ENCODE measurements at regions not wholly inside any gene's neighbourhood (a gene's known extent, or its start where the extent isn't known, plus 50 kb on each side); places are given as distances from the start of the nearest gene placed in this dataset.

GRCh38 chr10:131845505-131846239 is 55.1 kb upstream of the PPP2R2D start:
- CTCF ChIA-PET, result no interaction called here
- no peak for TF ChIP-seq CTCF (IDR thresholded peaks at IDR 0.05)
- POLR2A ChIA-PET, result no interaction called here
- H3K4me1 Mint-ChIP-seq (ENCODE audit: low read depth), result no peaks in the 10 kb centered on the region
- no peaks in the 10 kb centered on the region for H3K9me3 Mint-ChIP-seq
- H3K36me3 Mint-ChIP-seq (ENCODE audit: low read depth), result no peaks in the 10 kb centered on the region
- no peak overlapping the region for H3K4me3 Mint-ChIP-seq
- H3K27me3 Mint-ChIP-seq, result no peaks in the 10 kb centered on the region
- DNase-seq (no peak), ATAC-seq (no peak)
- H3K27ac Mint-ChIP-seq, result no peak overlapping the region
- intact Hi-C loops (cut with micrococcal nuclease), result no loop called here

- ChIA-PET POLR2A (no interaction called here), CTCF (no interaction called here)
- intact Hi-C loops (cut with micrococcal nuclease), result no loop called here
- H3K9me3 Mint-ChIP-seq, result peaks cover 4% of the 10 kb centered on the region
- H3K27ac Mint-ChIP-seq, result no peak overlapping the region
- H3K27me3 Mint-ChIP-seq, result no peaks in the 10 kb centered on the region
- no peak overlapping the region for H3K4me3 Mint-ChIP-seq
- DNase-seq (no peak), ATAC-seq (no peak)
- no peak for TF ChIP-seq CTCF (IDR thresholded peaks at IDR 0.05)
- H3K4me1 Mint-ChIP-seq (ENCODE audit: low read depth), result no peaks in the 10 kb centered on the region
- no peaks in the 10 kb centered on the region for H3K36me3 Mint-ChIP-seq (ENCODE audit: low read depth)
Observed at GRCh38 chr10:131846240-131847101, 54.3 kb upstream of the PPP2R2D start.

GRCh38 chr10:131847241-131847783 is 53.5 kb upstream of the PPP2R2D start:
- DNase-seq (no peak), ATAC-seq (no peak)
- CTCF ChIA-PET, result no interaction called here
- intact Hi-C loops (cut with micrococcal nuclease), result no loop called here
- Mint-ChIP-seq H3K27me3 (no peaks in the 10 kb centered on the region), H3K4me1 (ENCODE audit: low read depth) (no peaks in the 10 kb centered on the region), H3K27ac (no peak overlapping the region), H3K9me3 (peaks cover 4% of the 10 kb centered on the region), H3K4me3 (no peak overlapping the region), H3K36me3 (ENCODE audit: low read depth) (no peaks in the 10 kb centered on the region)
- TF ChIP-seq CTCF (IDR thresholded peaks at IDR 0.05), result no peak
- POLR2A ChIA-PET, result no interaction called here

- ChIA-PET CTCF (no interaction called here), POLR2A (no interaction called here)
- Mint-ChIP-seq H3K4me1 (ENCODE audit: low read depth) (no peaks in the 10 kb centered on the region), H3K27ac (no peak overlapping the region), H3K4me3 (no peak overlapping the region), H3K9me3 (peaks cover 4% of the 10 kb centered on the region), H3K36me3 (ENCODE audit: low read depth) (no peaks in the 10 kb centered on the region), H3K27me3 (no peaks in the 10 kb centered on the region)
- intact Hi-C loops (cut with micrococcal nuclease), result no loop called here
- no peak for DNase-seq
- TF ChIP-seq CTCF (IDR thresholded peaks at IDR 0.05), result no peak
- ATAC-seq, result no peak
Observed at GRCh38 chr10:131848296-131848695, 52.5 kb upstream of the PPP2R2D start.
